Liver (tissue), 3 donors: ENCODE measurements at regions not wholly inside any gene's neighbourhood (a gene's known extent, or its start where the extent isn't known, plus 50 kb on each side); places are given as distances from the start of the nearest gene placed in this dataset.

Experiments
- GABPA ChIP-seq, 2 donors: IDR thresholded peaks in 1 of 2; conservative IDR thresholded peaks in 1 of 2; 2 replicates each; pipeline ENCODE4 v1.6.1; 2016; ENCODE audit warnings: antibody characterized with exemption in 2 of 2, mild to moderate bottlenecking in 1 of 2, moderate library complexity in 1 of 2
- HNF4G ChIP-seq: IDR thresholded peaks from 2 replicates; pipeline ENCODE4 v1.6.1; 2016; ENCODE audit warnings: antibody characterized with exemption
- RAD21 ChIP-seq, 2 donors: IDR thresholded peaks; 2 replicates each; pipeline ENCODE4 v1.6.1; 2016; ENCODE audit warnings: antibody characterized with exemption in 2 of 2, mild to moderate bottlenecking in 2 of 2
- RXRA ChIP-seq, 2 donors: IDR thresholded peaks; 2 replicates each; pipeline ENCODE4 v1.6.1; 2017 to 2018; ENCODE audit warnings: antibody characterized with exemption in 2 of 2, mild to moderate bottlenecking in 1 of 2
- SP1 ChIP-seq: IDR thresholded peaks from 2 replicates; pipeline ENCODE4 v1.6.1; 2018; ENCODE audit warnings: antibody characterized with exemption, mild to moderate bottlenecking
- TAF1 ChIP-seq: conservative IDR thresholded peaks from 2 replicates; pipeline ENCODE4 v1.6.1; 2016; ENCODE audit warnings: antibody characterized with exemption, mild to moderate bottlenecking
- YY1 ChIP-seq: IDR thresholded peaks from 2 replicates; pipeline ENCODE4 v1.6.1; 2016; ENCODE audit warnings: antibody characterized with exemption, mild to moderate bottlenecking
- TF ChIP-seq, protein P1 (sequence below): fragments of 150-350 bp; IDR thresholded peaks from 2 replicates; pipeline ENCODE4 v1.5.1; 2017; ENCODE audit warnings: improper control_type of control experiment, low read depth, low read length; ENCODE audit not compliant: missing input control
- TF ChIP-seq, protein P2 (sequence below): IDR thresholded peaks from 2 replicates; pipeline ENCODE4 v1.6.1; 2016; ENCODE audit warnings: antibody characterized with exemption
- TF ChIP-seq, protein P3 (sequence below): IDR thresholded peaks from 2 replicates; pipeline ENCODE4 v1.6.1; 2016; ENCODE audit warnings: antibody characterized with exemption
- TF ChIP-seq, protein P4 (sequence below): IDR thresholded peaks from 2 replicates; pipeline ENCODE4 v1.6.1; 2016; ENCODE audit warnings: antibody characterized with exemption, mild to moderate bottlenecking
- donor health status: healthy.
- donor health status: healthy.

DNA sequence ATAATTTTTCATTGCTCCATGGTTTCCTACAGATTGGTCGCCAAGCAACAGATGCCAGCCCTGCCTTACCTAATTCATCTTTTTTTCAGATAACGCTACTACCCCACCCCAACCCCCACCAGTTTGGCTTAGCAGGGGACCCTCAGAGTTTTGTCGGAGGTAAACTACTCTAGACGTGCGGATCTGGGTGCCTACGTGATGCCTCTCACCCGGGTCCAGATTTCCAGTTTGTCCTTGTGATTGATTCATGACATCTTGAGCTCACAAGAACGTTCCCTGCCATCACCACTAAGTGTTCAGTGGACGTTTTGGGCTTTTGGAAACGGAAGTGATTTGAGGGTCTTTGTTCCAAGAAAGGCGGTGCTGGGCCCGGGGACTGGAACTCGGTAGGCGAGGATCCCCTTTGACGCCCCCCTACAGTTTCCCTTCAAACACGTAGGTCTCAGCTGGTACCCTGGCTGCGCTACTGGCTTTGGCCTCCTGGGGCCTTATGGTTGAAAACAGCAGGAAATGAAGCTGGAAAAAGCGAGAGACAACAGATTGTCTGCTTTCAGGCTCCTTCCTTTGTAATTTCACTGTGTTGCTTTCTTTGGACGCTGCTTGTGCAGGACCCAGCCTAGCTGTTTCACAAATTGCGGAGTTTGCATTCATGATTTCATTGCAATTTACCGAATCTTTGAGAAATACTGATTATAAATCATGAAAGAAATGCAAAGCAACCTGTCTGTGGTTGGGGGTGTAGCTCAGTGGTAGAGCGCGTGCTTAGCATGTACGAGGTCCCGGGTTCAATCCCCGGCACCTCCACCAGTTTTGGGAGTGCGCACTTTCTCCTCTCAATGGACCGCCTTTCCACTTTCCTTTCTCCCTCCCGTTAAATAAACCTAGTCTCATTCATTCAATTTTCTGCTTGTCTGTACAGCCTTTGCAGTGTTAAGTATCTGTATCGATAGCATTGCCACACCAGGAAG lies 81.0 kb downstream of the GPX5 start:
- TF ChIP-seq, protein P1, sequence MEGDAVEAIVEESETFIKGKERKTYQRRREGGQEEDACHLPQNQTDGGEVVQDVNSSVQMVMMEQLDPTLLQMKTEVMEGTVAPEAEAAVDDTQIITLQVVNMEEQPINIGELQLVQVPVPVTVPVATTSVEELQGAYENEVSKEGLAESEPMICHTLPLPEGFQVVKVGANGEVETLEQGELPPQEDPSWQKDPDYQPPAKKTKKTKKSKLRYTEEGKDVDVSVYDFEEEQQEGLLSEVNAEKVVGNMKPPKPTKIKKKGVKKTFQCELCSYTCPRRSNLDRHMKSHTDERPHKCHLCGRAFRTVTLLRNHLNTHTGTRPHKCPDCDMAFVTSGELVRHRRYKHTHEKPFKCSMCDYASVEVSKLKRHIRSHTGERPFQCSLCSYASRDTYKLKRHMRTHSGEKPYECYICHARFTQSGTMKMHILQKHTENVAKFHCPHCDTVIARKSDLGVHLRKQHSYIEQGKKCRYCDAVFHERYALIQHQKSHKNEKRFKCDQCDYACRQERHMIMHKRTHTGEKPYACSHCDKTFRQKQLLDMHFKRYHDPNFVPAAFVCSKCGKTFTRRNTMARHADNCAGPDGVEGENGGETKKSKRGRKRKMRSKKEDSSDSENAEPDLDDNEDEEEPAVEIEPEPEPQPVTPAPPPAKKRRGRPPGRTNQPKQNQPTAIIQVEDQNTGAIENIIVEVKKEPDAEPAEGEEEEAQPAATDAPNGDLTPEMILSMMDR = no peak
- TF ChIP-seq, protein P2, sequence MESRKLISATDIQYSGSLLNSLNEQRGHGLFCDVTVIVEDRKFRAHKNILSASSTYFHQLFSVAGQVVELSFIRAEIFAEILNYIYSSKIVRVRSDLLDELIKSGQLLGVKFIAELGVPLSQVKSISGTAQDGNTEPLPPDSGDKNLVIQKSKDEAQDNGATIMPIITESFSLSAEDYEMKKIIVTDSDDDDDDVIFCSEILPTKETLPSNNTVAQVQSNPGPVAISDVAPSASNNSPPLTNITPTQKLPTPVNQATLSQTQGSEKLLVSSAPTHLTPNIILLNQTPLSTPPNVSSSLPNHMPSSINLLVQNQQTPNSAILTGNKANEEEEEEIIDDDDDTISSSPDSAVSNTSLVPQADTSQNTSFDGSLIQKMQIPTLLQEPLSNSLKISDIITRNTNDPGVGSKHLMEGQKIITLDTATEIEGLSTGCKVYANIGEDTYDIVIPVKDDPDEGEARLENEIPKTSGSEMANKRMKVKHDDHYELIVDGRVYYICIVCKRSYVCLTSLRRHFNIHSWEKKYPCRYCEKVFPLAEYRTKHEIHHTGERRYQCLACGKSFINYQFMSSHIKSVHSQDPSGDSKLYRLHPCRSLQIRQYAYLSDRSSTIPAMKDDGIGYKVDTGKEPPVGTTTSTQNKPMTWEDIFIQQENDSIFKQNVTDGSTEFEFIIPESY = no peak
- TF ChIP-seq RXRA (IDR thresholded peaks at IDR 0.05) = no peak
- no peak for TF ChIP-seq SP1
- TF ChIP-seq GABPA (IDR thresholded peaks at IDR 0.05 in 1 of 2, conservative IDR thresholded peaks at IDR 0.05 in 1 of 2) = no peak
- TF ChIP-seq YY1 = no peak
- no peak for TF ChIP-seq TAF1
- no peak for TF ChIP-seq HNF4G
- TF ChIP-seq, protein P3, sequence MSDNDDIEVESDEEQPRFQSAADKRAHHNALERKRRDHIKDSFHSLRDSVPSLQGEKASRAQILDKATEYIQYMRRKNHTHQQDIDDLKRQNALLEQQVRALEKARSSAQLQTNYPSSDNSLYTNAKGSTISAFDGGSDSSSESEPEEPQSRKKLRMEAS = peak; percentile 13
- no peak for TF ChIP-seq RAD21 (IDR thresholded peaks at IDR 0.05)
- TF ChIP-seq, protein P4, sequence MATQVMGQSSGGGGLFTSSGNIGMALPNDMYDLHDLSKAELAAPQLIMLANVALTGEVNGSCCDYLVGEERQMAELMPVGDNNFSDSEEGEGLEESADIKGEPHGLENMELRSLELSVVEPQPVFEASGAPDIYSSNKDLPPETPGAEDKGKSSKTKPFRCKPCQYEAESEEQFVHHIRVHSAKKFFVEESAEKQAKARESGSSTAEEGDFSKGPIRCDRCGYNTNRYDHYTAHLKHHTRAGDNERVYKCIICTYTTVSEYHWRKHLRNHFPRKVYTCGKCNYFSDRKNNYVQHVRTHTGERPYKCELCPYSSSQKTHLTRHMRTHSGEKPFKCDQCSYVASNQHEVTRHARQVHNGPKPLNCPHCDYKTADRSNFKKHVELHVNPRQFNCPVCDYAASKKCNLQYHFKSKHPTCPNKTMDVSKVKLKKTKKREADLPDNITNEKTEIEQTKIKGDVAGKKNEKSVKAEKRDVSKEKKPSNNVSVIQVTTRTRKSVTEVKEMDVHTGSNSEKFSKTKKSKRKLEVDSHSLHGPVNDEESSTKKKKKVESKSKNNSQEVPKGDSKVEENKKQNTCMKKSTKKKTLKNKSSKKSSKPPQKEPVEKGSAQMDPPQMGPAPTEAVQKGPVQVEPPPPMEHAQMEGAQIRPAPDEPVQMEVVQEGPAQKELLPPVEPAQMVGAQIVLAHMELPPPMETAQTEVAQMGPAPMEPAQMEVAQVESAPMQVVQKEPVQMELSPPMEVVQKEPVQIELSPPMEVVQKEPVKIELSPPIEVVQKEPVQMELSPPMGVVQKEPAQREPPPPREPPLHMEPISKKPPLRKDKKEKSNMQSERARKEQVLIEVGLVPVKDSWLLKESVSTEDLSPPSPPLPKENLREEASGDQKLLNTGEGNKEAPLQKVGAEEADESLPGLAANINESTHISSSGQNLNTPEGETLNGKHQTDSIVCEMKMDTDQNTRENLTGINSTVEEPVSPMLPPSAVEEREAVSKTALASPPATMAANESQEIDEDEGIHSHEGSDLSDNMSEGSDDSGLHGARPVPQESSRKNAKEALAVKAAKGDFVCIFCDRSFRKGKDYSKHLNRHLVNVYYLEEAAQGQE = no peak
